ENCODE measurements at regions not wholly inside any gene's neighbourhood (a gene's known extent, or its start where the extent isn't known, plus 50 kb on each side); places are given as distances from the start of the nearest gene placed in this dataset.

- TF ChIP-seq CTCF (IDR thresholded peaks at IDR 0.05) (no peak), POLR2A (IDR thresholded peaks at IDR 0.05) (no peak)
Measured at GRCh38 chr4:79209081-79209480, 116.8 kb downstream of the NAA11 start.

Data from esophagus squamous epithelium (tissue), 4 donors.